COLO668 (cell line): ENCODE measurements at regions not wholly inside any gene's neighbourhood (a gene's known extent, or its start where the extent isn't known, plus 50 kb on each side); places are given as distances from the start of the nearest gene placed in this dataset.

Experiments used
- DNase-seq: peaks from one replicate; lab custom pipeline; 2025; ENCODE audit not compliant: unreplicated experiment; lab: John Stamatoyannopoulos, UW

DNA sequence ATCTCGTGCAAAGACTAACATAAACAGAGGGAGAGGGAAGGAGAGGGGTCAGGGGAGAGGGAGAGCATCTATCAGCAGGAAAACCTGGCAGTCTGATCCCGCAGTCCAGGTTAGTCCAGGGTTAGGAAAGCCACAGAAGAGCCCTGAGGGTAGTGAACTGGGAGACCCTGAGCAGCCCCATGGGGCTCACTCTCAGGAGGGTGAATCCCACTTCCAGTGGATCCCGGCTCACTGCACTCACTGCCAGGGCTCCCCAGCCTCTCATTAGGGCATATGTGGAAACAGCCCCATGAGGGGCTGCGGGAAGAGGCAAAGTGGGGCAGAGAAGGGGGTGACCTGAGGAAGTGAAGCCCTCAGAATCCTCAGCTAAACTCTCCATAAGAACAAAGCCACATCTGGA is 329.9 kb downstream of the UBE3D start:
- DNase-seq = no peak

DNA sequence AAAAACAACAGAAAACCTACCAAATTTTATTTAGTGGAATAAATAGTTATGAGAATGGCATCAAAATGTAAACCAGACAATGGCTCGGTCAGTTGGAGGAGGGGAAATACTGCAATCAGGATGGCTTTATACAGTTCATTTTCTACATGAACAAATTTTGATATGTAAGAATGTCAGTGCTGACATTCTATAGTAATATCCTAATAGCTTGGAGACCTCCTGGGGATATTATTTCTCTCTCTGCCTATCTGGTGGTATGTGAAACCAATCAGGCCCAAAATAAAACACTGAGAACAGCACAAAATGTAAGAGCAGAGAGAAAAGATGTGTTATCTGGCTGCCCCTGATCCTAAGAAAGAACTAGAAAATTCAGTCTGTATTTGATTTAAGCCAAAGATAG is 327.7 kb downstream of the UBE3D start:
- DNase-seq = no peak

DNA sequence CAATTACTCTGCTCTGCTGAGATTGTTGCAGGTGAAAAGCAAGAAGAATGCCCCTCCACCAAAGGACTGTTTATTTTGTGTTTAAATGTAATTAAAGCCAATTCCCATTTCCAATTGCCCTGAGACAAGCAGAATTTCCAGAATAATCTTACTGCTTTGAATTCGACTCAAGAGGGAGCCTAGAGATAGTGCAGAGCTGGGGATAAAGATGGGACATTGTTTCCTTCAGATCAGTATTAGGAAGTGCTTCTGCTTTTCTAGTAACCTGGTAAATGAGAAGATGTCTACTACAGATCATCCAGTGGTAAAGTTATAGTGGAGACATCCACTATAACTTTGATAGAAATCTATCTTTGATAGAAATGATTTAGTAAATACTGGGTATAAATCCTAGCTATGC is 326.9 kb downstream of the UBE3D start:
- no peak for DNase-seq

DNA sequence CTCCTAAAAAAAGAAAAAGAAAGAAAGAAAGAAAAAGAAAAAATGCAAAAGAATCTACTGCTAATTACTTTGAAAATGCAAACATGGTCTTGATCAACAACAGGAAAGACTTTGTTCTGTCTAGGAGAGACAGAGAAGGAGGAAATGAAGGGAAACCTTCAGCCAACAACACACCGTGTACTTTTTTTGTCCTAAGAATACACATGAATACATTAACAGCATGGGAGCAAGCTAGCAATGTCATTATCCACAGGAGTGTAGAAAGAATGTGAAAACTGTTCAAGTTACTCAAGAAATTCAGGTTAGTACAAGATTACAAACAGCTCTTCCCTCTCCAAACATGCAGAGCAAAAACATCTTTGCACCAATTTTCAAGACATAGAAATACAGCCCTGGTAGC is 326.3 kb downstream of the UBE3D start:
- DNase-seq = no peak

DNA sequence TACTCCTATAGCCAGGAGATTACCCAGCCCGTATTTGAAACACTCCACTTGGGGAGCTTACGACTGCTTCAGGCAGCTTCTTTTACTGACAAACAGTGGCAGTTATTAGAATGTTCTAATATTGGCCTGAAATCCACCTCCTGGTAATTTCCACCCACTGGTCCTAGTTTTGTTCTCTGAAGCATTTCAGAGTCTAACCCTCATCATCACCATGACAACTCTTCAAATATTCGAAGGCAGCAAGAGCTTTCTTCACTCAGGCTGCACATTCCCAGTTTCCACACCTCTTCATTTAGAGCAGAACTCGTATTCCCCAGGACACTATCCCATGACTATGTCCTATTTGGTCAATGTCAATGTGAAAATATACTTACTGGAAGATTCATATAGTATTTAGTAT is 325.6 kb downstream of the UBE3D start:
- DNase-seq = no peak

DNA sequence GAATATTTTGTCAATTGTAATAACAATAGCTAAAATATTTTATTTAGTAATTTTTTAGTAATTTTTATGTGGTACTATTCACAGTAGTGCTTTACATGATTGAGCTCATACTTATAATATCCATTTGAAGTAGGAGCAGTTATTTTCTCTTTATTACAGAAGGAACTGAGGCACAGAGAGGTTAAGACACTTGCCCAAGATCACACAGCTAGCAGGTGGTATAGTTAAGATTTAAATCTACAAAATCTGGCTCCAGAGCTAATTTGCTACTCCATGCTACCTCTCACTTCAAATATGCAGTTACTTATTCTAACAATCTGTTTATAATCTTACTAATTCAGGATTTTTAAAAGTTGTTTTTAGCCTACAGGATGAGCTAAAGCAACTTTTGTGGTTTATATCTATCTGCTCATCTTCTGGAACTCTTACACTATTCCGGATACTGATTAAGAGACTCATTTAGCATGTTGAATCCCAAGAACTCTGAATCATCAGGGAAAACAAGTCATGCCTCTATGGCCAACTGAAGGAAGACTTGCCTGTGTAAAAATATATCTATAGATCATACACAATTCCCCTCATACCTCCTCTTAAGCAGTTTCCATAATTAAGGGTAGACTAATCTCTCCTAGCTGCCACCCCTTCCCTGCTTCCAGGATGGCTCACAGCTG is 324.2 kb downstream of the UBE3D start:
- DNase-seq = no peak

DNA sequence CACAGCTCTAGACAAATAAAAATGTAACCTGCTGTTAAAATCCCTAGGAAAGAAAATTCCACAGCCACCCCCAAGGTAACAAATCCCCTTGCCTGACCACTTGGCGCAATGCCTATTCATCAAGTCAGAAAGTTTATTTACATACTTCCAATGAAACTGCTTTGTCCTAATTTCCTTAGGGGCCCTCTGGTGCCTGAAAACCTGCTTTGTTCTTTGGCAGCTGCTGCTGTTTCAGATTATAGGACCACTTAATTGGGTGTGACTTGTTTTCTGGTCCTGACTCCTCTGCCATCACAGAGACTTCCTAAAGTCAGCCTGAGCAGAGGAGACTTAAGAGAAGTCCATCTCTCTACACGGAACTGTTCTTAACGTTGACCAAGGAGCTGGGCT is 323.6 kb downstream of the UBE3D start:
- DNase-seq = no peak

DNA sequence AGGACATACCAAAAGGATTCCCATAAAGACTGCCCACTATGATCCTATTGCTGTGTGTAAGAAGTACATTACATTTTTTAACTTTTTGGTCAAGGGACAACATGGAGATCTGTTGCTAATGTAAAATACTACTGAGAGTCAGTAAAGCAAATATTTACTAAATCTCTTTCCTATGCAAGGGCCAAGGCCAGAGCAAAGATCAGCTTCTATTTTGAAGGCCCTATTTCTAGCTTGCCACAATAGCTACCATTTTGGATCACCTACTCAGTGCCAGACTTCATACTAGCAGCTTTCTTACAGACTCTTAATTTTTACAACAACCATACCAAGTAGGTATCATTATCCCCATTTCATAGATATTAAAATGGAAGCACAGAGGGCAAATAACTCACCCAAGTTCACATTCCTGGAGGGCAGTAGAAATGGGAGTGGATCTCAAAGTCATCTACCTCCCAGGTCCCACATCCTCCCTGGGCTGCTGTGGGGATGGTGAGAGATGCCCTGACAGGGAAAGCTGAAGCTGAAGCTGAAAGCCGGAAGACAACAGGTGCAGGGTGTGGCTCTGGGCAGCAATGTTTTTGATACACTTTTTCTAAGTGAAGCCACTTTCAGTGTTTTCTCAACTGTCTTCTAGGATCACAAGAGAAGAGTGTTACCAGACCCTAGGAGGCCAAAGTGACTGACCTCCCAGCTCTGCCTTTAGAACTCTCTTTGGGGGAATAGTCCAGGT is 321.2 kb downstream of the UBE3D start:
- DNase-seq = no peak

DNA sequence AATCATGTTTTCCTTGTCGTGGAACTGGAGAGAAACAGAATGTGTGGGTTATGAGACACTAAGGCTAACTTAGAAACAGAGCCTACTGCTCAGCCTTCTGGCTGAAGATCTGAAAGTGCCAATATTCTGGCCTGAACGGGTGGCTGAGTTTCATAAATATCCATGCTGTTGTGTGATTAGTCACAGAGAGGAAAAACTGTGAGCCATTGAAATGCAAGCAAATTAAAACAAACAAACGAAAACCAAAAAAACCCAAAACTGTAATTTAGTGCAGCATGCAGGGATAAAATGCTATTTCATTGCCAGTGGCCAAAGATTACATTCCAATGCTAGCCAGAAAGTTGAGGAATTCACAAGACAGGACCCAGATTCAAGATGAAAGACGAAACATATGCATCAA is 315.1 kb downstream of the UBE3D start:
- DNase-seq = no peak

DNA sequence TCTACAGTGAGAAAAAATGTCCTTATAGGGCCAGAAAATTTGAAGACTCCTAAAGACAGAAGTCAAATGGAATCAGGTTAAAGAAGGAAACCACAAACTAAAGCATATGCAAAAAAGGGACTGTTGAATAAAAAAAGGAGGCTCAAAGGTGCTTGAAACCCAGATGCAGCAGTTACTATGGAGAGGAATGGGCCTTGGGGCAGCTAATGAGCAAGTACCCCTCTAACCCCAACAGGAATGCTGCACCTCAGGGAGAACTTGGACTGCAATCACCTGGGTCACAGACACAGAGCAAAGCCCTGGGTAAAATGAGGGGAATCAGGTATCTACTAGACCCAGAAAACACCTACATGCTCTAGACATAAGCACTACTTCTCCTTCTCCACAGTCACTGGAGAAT is 313.9 kb downstream of the UBE3D start:
- no peak for DNase-seq

DNA sequence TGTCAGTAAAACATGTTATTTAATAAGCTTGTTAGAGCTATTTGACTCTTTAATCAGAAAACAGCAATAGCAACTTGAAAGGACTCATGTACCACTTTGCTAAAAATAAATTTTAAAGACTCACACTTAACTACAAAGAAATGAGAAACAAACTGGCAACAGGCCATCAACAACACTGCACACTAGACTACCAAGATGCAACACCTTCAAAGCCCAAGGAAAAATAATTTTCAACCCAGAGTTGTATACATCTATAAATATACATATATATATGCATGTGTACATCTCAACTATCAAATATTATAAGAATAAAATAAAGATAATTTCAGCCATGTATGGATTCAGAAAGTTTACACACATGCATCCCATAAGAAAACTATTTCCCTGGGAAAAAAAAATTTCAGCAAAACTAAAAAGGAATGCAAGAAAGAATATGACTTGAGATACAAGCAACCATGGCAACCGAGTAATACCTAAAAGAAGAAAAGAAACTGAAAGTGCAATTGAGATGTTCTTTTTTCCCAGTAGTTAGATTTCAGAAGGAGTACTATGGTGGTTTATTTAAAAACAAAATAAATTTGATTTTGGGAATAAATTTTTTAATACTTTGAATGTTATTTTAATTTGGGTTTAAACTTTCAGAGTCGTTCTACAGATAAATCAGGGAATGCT is 303.8 kb downstream of the UBE3D start:
- no peak for DNase-seq

DNA sequence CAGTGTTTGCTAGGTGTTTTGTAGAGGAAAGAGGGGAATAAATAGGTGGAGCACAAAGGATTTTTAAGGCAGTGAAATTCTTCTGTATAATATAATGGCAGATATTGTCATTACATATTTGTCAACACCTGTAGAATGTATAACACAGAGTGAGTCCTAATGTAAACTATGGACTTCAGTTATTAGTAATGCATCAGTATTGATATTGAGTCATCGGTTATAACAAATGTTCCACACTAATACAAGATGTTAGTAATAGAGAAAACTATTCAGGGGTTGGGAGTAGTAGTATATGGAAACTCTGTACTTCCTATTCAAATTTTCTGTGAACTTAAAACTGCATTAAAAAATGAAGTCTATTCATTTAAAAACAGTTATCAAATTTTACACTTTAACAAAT is 299.2 kb downstream of the UBE3D start:
- DNase-seq = no peak

DNA sequence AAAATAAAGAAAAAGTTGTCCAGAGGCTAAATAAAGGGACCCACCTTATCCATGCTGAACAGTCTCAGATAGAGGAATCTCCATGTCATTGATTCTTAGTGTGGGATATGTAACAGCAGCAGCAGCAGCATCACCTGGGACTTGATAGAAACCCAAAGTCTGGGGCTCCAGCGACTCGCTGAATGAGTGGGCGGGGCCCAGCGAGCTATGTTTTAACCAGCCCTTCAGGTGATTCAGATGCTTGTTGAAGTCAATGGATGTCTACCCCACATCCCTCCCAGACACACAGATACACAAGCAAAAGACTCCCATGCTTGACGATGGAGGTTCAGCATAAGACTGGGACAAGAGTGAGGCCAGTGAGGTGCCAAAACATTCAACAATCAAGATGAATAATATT is 298.6 kb downstream of the UBE3D start:
- DNase-seq = no peak

DNA sequence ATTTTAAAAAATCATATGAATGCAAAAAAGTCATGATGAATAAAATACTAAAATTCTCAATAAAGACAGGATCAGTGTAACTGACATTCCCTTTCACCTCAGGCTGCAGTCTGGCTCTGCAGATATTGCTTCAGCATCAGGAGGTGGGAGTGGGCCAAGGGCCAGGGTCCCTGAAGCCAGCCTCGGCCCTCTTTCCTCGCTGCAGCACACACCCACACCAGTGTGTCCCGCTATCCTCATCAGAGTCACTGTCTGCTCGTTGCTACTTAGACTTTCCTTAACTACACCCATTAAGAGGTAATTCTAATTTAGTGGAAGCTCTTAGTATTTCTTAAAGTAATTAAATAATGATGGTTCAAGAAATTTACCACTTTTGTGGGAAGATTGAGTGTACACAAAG is 298.2 kb downstream of the UBE3D start:
- DNase-seq = no peak

DNA sequence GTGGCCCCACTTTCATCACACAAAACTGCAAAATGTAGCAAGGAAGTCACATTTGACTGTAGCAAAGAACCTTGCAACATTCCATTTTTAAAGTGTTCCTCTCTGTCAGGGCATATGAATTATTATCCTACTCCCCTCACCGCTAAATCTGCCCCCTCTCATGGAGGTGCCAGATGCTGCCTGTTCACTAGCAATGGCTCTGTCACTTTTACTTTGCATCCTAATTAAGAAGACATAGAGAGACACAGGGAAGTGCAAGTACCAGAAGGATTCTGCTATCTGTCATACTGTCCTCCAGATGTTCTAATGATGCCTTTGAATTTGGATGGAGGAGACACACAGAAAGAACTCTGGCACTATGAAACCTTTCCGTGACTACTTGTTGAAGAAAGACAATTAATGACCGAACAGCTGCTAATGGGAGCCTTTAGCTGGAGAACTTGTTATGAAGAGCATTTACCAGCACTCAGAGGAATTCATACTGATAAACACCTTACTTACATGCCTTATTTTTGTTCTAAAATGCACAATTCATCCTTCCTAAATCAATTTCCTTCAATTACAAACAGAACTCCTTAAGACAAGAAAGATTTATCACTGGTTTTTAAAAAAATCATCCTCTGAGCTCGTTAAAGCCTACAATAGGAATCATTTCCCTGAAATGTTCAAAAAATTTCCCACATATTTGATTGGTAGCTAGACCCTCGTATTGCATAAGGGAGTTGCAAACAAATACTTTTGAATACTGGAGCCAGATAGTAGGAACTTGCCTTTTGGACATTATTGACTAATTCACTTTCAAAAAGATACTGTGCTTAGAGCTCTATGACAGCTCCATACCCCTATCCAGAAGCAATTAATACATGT is 292.6 kb downstream of the UBE3D start:
- DNase-seq = no peak

DNA sequence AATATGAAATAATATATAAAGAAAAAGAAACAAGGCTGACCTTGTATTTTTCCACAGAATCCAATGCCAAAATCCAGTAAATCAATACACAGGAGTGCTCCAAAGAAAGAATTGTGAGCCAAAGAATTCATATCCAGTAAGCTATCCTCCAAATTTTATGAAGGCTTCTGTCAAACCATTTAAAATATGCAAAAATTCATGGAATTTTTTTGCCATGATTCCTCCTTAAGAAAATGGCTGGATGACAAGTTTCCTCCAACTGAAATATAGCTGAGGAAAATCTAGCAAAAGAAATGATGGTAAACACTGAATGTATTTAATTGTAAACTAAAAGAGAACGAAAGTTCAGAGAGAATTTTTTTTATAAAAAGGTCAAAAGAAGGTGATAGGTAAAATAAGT is 290.3 kb downstream of the UBE3D start:
- no peak for DNase-seq

DNA sequence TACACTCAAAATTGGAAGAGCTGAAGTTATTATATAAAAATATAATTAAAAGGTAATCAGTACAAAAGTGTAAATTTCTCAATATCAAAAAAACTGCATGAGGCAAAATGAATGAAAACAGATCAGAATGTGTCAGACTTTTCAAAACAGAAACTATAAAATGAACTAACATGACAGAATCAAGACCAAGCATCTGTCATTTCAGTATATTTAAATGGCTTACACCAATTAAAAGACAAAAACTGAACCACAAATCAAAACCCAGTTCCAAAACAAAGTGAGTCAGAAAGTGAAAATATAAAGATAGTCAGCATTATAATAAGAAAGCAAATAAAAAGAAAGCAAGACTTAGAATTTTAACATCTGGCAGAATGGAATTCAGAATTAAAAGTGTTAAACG is 289.7 kb downstream of the UBE3D start:
- DNase-seq = no peak

DNA sequence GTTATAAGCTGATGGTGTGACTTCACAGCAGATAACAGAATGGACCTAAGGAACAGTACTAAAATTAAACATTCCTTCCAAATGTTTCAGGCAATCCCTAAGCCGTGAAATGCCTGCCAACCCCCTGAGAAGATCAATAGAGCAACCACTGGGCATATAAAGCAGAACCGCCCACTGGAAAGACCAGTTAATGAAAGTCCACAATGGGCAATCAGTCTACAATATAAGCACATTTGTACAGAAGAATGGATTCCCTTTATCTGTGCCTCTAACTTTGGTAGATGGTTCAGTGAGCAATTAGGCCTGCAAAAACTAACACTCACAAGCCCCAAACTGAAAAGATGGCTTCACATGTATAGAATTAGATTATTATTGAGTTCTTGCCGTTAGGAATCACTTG is 286.6 kb downstream of the UBE3D start:
- DNase-seq = no peak

DNA sequence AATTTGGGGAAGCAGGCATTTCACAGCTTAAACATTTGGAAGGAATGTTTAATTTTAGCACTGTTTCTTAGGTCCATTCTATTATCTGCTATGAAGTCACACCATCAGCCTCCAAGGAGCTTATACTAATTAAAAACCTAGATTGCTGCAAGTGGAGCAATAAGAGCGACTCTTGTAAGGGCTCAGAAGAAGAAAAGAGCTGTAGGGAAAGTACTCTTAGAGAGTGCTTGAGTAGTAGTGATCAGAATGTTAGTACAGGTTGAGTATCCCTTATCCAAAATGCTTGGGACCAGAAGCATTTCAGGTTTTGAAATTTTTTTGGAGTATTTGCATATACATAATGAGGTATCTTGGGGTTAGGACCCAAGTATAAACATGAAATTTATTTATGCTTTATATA is 285.3 kb downstream of the UBE3D start:
- DNase-seq = no peak

DNA sequence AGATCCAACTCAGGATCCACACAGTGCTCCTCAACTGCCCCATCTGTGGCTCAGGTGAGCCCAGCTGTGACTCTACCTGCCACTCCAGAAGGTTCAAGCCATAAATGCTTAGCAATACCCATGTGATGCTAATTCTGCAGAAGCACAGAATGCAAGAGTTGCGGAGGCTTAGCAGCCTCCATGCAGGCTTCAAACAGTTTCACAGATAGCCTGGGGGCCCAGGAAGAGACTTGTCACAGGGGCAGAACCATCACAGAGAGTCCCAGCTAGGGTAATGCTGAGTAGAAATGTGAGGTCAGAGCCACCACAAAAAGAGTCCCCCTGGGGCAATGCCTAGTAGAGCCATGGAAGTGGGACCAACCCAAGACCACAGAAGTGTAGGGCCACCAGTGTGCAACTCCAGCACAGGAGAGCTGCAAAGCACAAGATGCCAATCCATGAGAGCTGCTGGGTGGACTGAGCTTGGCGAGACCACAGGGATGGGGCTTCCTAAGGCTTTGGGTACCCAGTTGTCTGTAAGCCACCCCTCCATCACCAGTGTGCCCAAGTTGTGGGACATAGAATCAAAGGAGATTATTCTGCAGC is 283.9 kb downstream of the UBE3D start:
- no peak for DNase-seq

DNA sequence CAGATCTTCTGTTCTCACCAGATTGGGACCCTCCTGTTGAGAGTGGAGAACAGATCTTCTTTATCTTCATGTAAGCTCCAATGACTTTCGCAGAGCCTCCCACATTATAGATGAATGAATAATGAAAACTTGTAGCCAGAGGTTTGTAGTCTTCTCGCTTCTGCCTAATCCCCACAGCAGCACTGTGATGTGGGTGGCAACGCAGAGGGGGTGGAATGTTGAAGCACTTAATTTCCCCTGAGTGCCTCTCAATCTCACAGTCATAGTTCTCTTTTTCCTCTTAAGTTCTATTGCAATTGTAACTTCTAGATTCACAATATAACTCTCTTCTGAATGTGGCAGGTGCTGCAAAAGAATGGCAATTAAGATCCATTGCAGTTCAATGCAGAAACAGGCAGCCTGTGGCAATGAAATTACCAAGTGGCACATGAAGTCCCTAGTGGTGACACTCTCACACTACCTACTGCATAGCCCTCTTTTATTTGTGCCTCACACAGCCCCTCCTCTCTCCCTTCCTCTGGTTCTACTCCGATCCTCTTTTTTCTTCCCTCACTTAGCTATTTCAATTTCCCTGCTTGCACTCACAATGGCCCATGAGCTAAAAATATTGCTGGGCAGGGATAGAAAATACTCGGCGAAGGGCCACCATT is 281.9 kb downstream of the UBE3D start:
- no peak for DNase-seq
